ENCODE measurements at regions not wholly inside any gene's neighbourhood (a gene's known extent, or its start where the extent isn't known, plus 50 kb on each side); places are given as distances from the start of the nearest gene placed in this dataset.

DNA sequence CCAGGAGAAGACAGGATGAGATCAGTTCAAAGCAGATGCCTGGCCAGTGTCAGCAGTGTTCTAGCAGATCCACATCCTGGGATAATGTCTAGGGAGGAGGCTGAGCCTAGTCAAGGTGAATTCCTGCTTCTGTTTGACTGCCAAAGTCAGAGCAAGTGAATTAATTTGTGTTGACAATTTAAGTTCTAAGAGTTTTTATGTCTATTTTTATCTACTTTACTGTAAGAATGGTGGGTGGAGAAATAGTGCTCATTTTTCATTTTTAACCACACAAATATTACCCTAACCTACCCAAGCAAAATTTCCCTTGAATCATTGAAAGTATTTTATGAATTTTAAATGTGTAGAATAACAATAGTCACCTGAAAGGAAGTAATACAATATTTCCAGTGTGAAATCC, 207.6 kb upstream of the SLC10A2 start:
- TF ChIP-seq YY1 (IDR thresholded peaks at IDR 0.05; ENCODE audit: insufficient read depth, insufficient read length) (no peak), ZNF274 (IDR thresholded peaks at IDR 0.05; ENCODE audit: low read depth, low read length) (no peak), SUZ12 (IDR thresholded peaks at IDR 0.05; ENCODE audit: extremely low read depth, insufficient read depth, insufficient read length) (no peak)
